Endothelial cell of umbilical vein (primary cell): ENCODE measurements at regions not wholly inside any gene's neighbourhood (a gene's known extent, or its start where the extent isn't known, plus 50 kb on each side); places are given as distances from the start of the nearest gene placed in this dataset.

Experiments
- BruUV-seq: library from RNA; stranded (reverse); fragments of 400-500 nt; replicated peaks from 2 replicates; lab custom pipeline; 2021; lab: Mats Ljungman, UMichigan
- CTCF ChIA-PET: fragments of 300-600, 350-600 bp; sonication (Branson Sonifier 250); formaldehyde crosslinking; loops from one replicate; lab custom pipeline; 2021; ENCODE audit warnings: antibody characterized with exemption, inconsistent platforms; lab: Charles Lee
- POLR2A ChIA-PET: fragments of 300-600, 350-600 bp; sonication (Branson Sonifier 250); formaldehyde crosslinking; loops from one replicate; lab custom pipeline; 2021; ENCODE audit warnings: antibody characterized with exemption, inconsistent platforms; lab: Charles Lee
- DNase-seq: peaks from one replicate; pipeline ENCODE4 v3.0.0-alpha.2; 2011; ENCODE audit warnings: low read depth, low spot score
- FAIRE-seq: peaks from 2 replicates; lab custom pipeline; 2011; peaks lifted over from hg19 to GRCh38; lab: Jason Lieb, UNC
- H2AFZ ChIP-seq: 2 replicates; pipeline ENCODE4 v1.6.0; 2012; ENCODE audit warnings: low read depth, low read length, control low read depth, inconsistent platforms
- H3K27ac ChIP-seq: 2 replicates; pipeline ENCODE4 v1.5.1; 2011; ENCODE audit warnings: low read depth, mild to moderate bottlenecking, control low read depth, low read length, moderate library complexity; ENCODE audit not compliant: insufficient read depth
- H3K27me3 ChIP-seq, 2 experiments: 2 replicates each; pipeline versions ENCODE4 v1.6.0 to v1.6.1; 2011; ENCODE audit warnings: low read length in 2 of 2, mixed read lengths in 1 of 2; ENCODE audit not compliant: control insufficient read depth in 2 of 2, insufficient read depth in 2 of 2
- H3K36me3 ChIP-seq, 2 experiments: 2 replicates in 1 of 2; 3 replicates in 1 of 2; pipeline ENCODE4 v1.5.1; 2011; ENCODE audit warnings: low read length in 2 of 2, mild to moderate bottlenecking in 1 of 2, moderate library complexity in 1 of 2; ENCODE audit not compliant: control insufficient read depth in 2 of 2, insufficient read depth in 2 of 2; ENCODE audit errors: extremely low read depth in 1 of 2
- H3K4me1 ChIP-seq: 3 replicates; pipeline ENCODE4 v1.5.1; 2011; ENCODE audit warnings: mild to moderate bottlenecking, low read length; ENCODE audit not compliant: control insufficient read depth, insufficient read depth; ENCODE audit errors: extremely low read depth
- H3K4me2 ChIP-seq: 2 replicates; pipeline ENCODE4 v1.6.1; 2011; ENCODE audit warnings: low read length, control low read depth, mixed read lengths; ENCODE audit not compliant: insufficient read depth
- H3K4me3 ChIP-seq, 3 experiments: fragments of 200-600 bp in 1 of 3; sonication (generic), shearing (Covaris generic) in 1 of 3; replicated peaks in 1 of 3; 2 replicates each; pipeline ENCODE4 v1.5.1; 2011 to 2016; ENCODE audit warnings: control low read depth in 3 of 3, low read length in 3 of 3, mild to moderate bottlenecking in 2 of 3, inconsistent platforms in 1 of 3, low read depth in 1 of 3, moderate library complexity in 1 of 3; ENCODE audit not compliant: insufficient read depth in 1 of 3
- H3K79me2 ChIP-seq: 2 replicates; pipeline ENCODE4 v1.6.0; 2012; ENCODE audit warnings: low read length, inconsistent platforms; ENCODE audit not compliant: control insufficient read depth, insufficient read depth
- H3K9ac ChIP-seq: replicated peaks from 2 replicates; pipeline ENCODE3; 2011; ENCODE audit warnings: low read length, control low read depth; ENCODE audit not compliant: insufficient read depth; ENCODE audit errors: extremely low read depth
- H3K9me1 ChIP-seq: replicated peaks from 3 replicates; pipeline ENCODE4 v1.6.0; 2011; ENCODE audit warnings: mild to moderate bottlenecking, low read length; ENCODE audit not compliant: control insufficient read depth, insufficient read depth; ENCODE audit errors: extremely low read depth
- H3K9me3 ChIP-seq: replicated peaks from 2 replicates; pipeline ENCODE4 v1.5.1; 2012; ENCODE audit warnings: low read length, inconsistent platforms; ENCODE audit not compliant: control insufficient read depth, insufficient read depth
- H4K20me1 ChIP-seq: replicated peaks from 2 replicates; pipeline ENCODE3; 2011; ENCODE audit warnings: mild to moderate bottlenecking, low read length; ENCODE audit not compliant: control insufficient read depth, insufficient read depth; ENCODE audit errors: extremely low read depth
- FOS ChIP-seq: IDR thresholded peaks from 2 replicates; pipeline ENCODE4 v1.6.1; 2011; ENCODE audit warnings: mild to moderate bottlenecking, low read length, moderate library complexity, borderline replicate concordance; ENCODE audit not compliant: insufficient read depth
- GATA2 ChIP-seq: IDR thresholded peaks from 2 replicates; pipeline ENCODE4 v1.7.0; 2011; ENCODE audit warnings: low read depth, mild to moderate bottlenecking, moderate library complexity, mixed read lengths, low read length; ENCODE audit not compliant: insufficient read length, insufficient read depth
- MYC ChIP-seq: IDR thresholded peaks from one replicate; pipeline ENCODE4 v1.6.1; 2011; ENCODE audit warnings: mild to moderate bottlenecking, low read depth, low read length
- POLR2A ChIP-seq: IDR thresholded peaks from 2 replicates; pipeline ENCODE4 v1.6.1; 2012; ENCODE audit warnings: low read depth, mild to moderate bottlenecking, control low read depth, low read length
- POLR2AphosphoS5 ChIP-seq: IDR thresholded peaks from 2 replicates; pipeline ENCODE4 v1.6.1; 2012; ENCODE audit warnings: low read depth, mild to moderate bottlenecking, control low read depth, low read length, moderate library complexity; ENCODE audit not compliant: insufficient read depth
- dilution Hi-C: fragments of 300-500 bp; cut with MboI; formaldehyde crosslinking; loops from one replicate; pipeline ENCODE4 v1.15.0; 2019; ENCODE audit warnings: low sequenced_read_pairs; ENCODE audit not compliant: extremely low pct_ligation_motif_present
- intact Hi-C: fragments of 100-400 bp; cut with micrococcal nuclease; formaldehyde crosslinking; loops from one replicate; pipeline ENCODE4 v1.10.0; 2022

GRCh38 chr3:145737952-145738351, 423.0 kb downstream of the PLOD2 start:
- Histone ChIP-seq H3K27me3 (no peaks in the 10 kb centered on the region), H3K9ac (no peak overlapping the region), H3K4me2 (no peak overlapping the region), H3K9me3 (no peaks in the 10 kb centered on the region), H2AFZ (no peak overlapping the region), H3K27ac (no peak overlapping the region), H3K4me3 (no peak overlapping the region), H3K36me3 (no peaks in the 10 kb centered on the region), H3K79me2 (no peaks in the 10 kb centered on the region), H4K20me1 (no peaks in the 10 kb centered on the region), H3K4me1 (no peaks in the 10 kb centered on the region), H3K9me1 (no peaks in the 10 kb centered on the region)
- CTCF ChIA-PET, result no interaction called here
- FAIRE-seq (no peak), DNase-seq (no peak)
- POLR2A ChIA-PET, result no interaction called here
- dilution Hi-C loops, result no loop called here
- BruUV-seq, result no TSS peak
- TF ChIP-seq GATA2, result no peak
- TF ChIP-seq FOS, result no peak
- intact Hi-C loops, result no loop called here

DNA sequence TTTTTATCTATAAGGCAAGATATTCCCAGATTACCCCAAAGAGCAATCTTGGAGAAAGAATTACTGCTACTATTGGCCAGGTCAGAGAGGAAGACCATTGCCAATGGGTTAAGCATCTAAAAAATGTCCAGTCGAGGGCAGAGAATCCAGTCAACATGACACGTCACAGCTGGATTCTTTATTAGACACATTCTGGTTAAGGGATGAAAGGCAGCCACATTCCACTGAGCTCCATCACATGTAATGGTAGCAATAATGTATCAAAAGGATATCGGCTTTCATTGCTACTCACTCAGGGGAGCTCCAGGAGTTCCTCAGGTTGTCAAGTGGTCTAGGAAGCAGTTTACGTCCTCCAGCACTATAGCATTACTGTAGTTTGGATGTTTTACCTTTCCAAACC, 421.1 kb downstream of the PLOD2 start:
- dilution Hi-C loops (no loop called here), intact Hi-C loops (no loop called here)
- Histone ChIP-seq H3K4me2 (no peak overlapping the region), H2AFZ (no peak overlapping the region), H3K79me2 (no peaks in the 10 kb centered on the region), H3K9me1 (no peaks in the 10 kb centered on the region), H3K36me3 (no peaks in the 10 kb centered on the region), H3K4me1 (no peaks in the 10 kb centered on the region), H3K27me3 (no peaks in the 10 kb centered on the region), H3K9me3 (no peaks in the 10 kb centered on the region), H3K27ac (no peak overlapping the region), H3K4me3 (no peak overlapping the region), H4K20me1 (no peaks in the 10 kb centered on the region), H3K9ac (no peak overlapping the region)
- DNase-seq, result no peak
- FAIRE-seq, result no peak
- ChIA-PET POLR2A (no interaction called here), CTCF (no interaction called here)
- TF ChIP-seq POLR2AphosphoS5, result no peak
- TF ChIP-seq POLR2A, result no peak
- TF ChIP-seq MYC, result no peak
- BruUV-seq, result no TSS peak
